GM20431 (cell line): ENCODE measurements at regions not wholly inside any gene's neighbourhood (a gene's known extent, or its start where the extent isn't known, plus 50 kb on each side); places are given as distances from the start of the nearest gene placed in this dataset.
"Not testable (repeated sequence)": the region's sequence is repeated elsewhere in the genome, so short reads cannot be mapped to it uniquely, and the experiment has no call there.

Experiments
- in situ Hi-C: fragments of 300-500 bp; cut with MseI, MboI; formaldehyde crosslinking; loops from one replicate; pipeline ENCODE4 v1.15.0; 2020; ENCODE audit warnings: low sequenced_read_pairs; ENCODE audit not compliant: unreplicated experiment

DNA sequence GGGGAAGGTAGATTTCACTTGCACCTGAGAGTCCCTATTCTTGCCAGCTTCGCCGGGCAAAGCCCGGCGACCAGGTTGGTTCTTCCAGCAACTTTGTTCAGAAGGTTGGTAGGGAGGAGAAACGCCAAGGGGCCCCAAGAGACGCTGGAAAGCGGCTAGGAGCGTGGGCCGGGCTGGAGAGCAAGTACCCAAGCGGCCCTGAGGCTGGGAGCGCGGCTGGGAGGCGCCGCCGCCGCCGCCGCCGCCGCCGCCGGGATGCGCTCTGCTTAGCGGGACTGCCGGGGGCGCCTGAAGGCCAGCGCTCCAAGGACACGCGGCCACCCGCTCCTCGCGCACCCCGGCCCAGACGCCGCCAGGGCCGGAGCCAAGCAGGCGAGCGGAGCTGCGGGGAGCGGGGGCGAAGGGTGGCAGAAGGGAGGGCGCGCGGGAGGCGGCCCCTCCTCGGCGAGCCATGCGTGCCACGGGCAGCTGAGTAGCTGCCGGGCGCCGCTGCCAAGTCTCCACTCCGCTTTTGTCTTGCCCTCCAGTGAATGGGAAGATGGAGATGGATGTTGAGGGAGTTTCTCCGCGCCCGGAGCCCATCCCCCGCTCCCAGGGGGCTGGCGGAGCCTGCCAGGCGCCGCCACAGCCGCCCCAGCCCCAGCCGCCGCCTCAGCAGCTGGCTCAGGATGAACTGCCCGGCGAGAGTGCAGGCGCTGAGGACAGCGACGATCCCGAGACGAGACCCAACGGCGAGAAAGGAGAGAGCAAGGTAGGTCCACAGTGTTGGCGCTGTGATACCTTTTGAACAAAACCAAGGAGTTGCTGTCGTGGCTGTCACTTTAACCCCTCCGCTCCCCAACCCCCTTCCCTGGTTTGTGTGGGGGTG lies 227.4 kb upstream of the AZI2 start:
- in situ Hi-C loops, result no loop called here

DNA sequence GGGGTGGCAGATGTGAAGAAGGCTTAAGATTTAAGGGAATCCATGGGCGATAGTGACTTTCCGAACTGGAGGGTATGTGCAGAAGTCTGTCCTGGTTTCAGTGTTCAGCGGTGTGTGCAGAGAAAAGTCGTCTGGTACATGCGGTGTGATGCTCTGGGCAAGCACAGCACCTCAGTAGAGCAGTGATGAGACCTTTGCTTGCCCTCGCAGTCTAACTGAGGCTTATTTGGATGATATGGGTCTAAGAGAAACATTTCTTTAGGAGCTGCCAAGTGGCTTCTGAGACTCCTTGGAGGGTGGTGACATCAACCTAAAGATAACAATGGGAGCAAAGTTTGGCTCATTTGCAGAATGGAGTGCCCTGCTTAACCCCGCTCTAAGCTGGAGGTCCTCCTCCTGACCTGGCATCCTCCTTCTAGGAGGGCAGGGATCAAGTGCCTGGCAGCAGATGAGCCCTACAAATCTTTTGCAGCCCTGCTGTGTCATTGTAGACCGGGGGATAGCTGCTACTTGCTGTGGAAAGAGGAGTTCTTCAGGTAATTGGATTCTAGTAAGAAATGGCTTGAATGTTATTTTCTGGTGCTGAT lies 228.1 kb upstream of the AZI2 start:
- in situ Hi-C loops, result no loop called here

DNA sequence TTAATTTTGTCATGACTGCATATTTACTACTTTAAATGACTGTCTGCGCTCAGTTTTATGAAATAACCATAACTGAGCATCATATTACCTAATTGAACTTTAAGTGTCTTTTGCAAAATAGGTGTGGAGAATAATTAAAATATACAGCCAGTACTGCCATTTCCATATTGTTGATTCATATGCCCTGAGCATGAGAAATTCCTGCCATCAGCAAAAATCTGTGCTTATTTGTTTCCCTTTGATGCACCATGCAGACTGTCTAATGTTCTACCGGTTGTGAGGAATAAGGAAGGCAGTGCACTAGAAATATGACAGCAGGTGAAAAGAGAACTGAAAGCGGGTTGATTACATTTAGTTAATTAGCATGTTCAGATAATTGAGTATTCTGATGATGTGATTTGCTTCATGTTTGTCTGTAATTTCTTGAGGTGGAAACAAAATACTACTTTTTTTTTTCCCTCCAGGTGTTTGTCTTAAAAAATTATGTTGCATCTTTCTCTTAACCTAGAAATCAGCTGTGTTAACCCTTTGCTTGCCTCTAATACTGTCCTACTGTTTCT lies 229.4 kb upstream of the AZI2 start:
- in situ Hi-C loops, result no loop called here

DNA sequence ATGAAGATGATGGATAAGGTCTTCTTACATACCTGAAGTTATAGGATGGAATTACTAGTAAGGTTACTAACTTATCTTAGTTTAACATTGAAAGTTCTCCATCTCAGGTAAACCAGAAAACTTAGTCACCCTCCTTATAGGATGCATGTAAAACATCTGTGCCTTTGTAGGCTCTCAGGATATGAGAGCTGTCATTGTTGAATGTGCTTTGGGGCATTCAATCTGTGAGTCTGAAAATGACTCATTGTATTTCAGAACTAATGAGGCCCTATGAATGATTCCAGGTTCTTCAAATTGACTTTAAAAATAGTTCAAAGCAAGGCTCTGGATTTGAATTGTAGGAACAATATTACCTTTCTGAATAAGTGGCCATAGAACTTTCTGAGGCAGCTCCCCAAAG lies 237.7 kb upstream of the AZI2 start:
- in situ Hi-C loops, result no loop called here

DNA sequence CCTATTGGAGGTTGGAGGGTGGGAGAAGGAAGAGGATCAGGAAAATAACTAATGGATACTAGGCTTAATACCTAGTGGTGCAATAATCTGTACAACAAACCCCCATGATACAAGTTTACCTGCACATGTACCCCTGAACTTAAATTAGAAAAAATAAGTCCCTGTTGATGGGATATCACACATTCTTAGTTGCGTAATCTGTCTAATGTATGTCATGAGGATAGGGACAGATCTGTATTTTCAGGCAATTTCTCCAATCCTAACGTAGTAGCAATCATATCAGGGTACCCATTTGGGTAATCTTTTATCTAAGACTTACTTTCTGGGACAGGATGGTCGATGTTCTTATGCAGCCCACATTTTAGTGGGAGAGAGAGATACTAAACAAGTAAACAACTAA lies 239.1 kb upstream of the AZI2 start:
- in situ Hi-C loops, result no loop called here

DNA sequence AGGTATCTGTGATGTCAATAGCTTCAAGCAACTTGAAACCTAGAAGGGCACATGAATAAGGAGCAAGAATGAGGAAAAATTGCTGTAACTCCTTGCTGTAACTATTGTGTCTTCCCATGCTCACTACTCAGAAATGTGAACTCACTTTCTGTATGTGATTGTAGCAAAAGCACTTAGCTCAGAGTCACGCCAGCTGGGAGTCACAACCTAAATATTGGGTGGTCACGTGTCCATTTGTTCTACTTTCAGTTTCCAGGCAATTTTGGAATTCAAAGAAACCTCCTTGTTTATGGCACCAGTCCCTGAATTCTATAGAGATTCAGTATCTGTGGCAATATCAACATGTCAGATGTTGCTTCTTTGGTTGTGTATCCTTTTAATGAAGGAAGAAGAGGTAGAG lies 241.6 kb upstream of the AZI2 start:
- in situ Hi-C loops, result no loop called here

DNA sequence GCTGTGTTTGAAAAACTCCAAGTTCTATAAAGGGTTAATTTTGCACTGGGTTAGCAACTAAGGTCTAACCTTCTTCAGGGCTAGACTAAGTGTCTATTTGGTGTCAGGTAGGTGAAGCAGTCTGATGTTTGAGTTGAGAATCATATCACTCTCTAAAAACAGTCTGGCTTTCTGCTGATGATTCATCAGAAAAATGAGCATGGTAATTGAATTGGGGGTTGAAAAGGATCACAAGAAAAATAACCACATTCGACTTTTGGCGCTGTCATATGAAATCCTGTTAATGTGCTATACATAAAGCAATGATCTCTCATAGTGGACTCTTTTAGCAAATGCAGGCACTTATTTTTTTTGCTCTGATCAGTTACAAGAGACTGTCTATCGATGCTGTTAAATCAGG lies 242.2 kb upstream of the AZI2 start:
- in situ Hi-C loops, result no loop called here

DNA sequence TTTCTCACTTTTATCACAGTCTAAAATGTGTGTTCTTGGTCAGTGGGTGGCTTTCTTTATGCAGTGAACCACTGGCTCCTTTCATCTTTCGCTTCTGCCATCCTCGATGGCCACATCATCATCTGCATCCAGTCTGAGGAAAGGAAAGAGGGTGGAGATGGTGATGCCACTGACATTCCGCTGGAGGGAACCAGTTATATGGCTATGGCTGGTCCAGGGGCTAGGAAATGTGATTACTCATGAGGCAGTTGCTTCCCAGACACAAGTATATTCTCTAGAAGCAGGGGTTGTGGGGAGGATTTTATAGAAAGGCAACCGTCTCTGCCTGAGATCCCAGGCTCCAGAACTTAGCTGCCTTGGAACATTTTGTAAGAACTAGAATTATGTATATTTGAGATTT lies 246.7 kb upstream of the AZI2 start:
- in situ Hi-C loops, result no loop called here

DNA sequence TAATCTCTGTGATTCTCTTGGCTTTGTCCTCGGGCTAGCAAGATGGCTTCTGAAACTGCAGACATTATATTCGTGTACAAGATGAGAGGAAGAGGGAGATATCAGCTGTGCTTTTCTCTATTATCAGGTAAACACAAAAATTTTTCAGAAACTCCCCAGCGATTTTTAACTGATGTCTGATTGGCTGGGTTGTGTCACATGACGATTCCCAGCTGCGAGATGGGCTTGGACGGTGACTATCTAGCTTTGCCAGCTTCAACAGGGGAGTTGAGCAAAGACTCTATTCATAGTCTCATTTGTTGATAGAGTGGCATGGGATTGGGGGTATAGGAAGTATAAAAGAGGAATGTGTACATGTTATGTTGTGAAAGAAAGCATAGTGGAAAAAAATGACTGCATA lies 248.8 kb upstream of the AZI2 start:
- in situ Hi-C loops, result no loop called here

DNA sequence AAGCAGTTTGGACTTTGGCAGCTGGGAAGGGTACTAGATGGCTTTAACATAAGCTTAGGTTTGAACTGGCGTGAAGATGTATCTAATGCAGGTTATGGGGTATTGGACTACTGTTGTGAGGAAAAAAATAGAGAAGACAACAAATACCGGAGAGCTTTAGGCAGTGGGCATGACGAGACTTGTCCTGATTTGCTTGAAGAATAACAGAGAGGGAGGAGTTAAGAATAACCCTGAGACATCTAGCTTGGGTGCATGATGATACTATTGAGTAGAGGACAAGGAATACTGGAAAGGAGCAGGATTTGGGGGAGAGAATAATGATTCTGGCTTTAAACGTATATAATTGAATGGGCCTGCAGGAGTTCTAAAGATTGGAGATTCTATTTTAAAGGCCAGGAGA lies 249.5 kb upstream of the AZI2 start:
- in situ Hi-C loops, result no loop called here

DNA sequence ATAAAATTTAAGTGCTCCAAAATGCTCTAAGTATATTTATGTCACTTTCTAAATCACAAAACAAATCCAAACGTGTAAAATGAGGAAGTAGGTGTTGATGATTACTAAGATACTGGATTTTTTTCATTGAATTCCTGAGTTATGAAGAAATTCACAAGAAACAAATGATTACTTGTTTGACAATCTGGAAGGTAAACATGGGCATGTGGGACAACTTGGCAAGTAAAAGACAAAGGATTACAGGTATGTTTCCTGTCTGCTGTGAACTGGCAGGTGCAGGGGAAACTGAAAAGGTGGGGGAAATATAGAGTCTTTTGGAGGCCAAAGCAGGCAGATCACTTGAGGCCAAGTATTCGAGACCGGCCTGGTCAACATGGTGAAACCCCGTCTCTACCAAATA lies 252.7 kb upstream of the AZI2 start:
- in situ Hi-C loops, result loop anchor here (25.0 kb wide), 1 partner anchor 111 kb away; no protein-coding TSS in a partner anchor

DNA sequence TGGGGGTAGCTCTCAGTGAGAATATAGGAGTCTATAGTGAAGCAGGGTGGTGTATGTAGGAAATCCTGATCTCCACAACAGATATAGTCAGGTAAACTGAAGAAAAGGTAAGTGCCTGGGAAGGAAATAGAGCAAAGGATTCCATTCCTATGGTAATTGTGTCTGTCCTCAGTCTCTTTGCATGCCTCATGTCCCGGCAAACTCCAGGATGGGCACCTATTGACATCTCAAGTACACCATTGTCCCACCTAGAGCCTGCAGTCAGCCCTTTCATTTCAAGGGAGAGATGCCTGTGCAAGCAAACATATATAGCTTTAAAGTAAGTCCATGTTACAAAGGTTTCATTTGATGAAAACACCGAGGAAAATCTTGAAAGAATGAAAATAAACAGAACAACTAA lies 257.7 kb upstream of the AZI2 start:
- in situ Hi-C loops, result loop anchor here (25.0 kb wide), 1 partner anchor 106 kb away; no protein-coding TSS in a partner anchor

DNA sequence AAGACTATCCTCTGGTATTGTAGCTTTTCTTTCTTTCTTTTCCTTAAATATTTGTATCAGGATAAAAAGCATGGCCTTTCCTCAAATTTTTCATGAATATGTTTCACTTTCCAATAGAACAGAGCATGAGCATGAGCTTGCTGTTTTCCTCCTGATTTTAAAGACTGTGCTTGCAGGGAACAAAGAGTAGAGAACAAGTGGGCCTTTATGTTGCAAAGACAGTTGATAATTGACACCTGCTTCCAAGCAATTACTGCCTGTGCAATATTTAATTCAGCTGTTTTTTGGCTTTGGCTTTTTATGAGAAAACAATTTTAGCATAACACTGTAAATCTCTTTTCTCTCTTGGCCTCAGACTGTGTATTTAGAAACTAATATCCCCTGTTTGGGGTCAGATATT lies 263.6 kb upstream of the AZI2 start:
- in situ Hi-C loops, result loop anchor here (25.0 kb wide), 1 partner anchor 100 kb away; no protein-coding TSS in a partner anchor

DNA sequence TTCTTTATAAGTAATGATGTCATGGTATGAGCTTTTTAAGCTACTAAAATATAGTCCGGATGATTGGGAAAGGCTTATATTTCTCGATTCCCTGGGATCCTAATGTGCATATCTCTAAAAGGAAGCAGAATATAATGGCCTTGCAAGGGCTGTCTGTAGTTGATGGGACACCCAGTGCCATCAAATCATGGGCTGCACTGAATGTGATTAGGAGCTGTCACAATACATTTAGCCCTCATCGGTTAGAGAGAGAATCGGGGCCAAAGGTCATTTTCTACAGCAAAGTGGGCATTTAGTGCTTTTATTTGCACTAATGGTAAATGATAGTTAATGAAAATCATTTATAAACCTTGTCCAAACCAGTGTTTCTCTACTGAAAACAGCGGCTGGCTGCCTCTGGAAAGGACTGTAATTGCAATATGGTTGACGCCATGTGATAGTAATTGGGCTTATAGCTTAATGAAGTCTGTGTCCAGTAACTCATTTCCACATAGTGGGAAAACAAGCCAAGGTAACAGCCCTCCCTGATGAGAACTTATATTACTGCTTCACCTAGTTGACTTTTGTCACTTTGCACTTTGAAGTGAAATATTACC lies 265.0 kb upstream of the AZI2 start:
- in situ Hi-C loops, result loop anchor here (25.0 kb wide), 1 partner anchor 99 kb away; no protein-coding TSS in a partner anchor

DNA sequence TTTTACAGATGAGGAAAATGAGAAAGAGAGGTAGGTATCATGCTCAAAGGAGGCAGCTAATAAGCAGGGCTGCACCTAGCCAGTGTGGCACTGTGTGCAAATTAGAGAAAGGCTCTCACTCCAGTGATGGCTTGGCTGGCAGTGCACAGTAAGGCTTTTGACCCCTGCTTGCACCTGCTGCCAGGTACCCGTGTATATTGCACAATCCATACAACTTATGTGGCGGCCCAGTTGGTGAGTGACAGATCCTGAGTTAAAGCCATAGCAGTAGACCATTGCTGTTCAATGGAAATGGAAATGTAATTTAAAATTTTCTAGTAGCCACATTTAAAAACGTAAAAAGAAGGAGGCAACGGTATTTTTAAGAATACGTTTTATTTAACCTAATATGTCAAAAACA lies 266.4 kb upstream of the AZI2 start:
- in situ Hi-C loops, result loop anchor here (25.0 kb wide), 1 partner anchor 97 kb away; no protein-coding TSS in a partner anchor

DNA sequence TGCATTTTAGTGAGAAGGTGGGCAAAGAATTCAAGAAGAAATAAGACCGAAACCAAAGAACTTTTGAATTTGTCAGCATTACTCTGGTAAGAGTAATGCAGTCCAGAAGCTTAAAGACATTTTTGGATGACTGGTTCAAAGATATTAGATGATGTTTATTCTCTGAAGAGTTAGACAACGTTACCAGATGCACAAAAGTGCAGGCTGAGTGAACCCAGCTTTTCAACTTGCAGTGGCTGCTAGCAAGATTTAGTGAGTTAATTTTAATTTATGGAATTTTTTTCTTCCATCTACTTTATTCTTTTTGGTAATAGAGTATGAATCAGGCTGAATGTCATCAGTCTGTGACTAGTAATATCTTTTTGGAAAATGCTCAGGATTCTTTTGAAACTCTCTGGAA lies 267.3 kb upstream of the AZI2 start:
- in situ Hi-C loops, result loop anchor here (25.0 kb wide), 1 partner anchor 96 kb away; no protein-coding TSS in a partner anchor

DNA sequence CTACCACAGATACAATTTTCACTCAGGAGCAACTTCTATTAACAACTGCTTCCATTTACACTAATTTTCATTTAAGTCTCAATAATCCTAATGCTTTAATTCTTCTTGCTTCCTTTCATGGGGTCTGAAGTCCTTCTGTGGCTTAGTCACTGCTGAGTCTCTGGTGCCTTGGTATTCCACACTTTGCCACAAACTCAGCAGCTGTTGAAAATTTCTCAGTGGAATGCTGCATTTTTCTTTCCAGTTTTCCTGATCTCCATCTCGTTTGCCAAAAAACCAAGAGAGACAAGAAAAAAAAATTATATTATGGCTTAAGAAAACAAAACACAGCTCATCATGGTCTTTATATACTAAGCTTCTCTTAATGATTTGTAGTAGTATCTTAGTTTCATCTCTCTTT lies 269.2 kb upstream of the AZI2 start:
- in situ Hi-C loops, result loop anchor here (25.0 kb wide), 1 partner anchor 94 kb away; no protein-coding TSS in a partner anchor

DNA sequence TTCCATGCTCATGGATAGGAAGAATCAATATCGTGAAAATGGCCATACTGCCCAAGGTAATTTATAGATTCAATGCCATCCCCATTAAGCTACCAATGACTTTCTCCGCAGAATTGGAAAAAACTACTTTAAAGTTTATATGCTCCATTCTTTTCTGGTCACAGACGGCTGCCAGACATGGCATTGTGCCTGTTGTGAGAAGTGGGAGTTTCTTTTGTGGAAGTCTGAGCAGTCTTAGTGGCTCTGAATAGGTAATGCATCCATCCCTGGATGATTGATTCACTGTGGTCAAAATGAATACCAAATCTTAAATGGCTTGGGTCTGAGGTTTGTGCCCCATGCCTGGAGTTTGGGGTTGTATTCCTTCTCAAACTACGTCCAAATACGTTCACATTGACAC lies 274.5 kb upstream of the AZI2 start:
- in situ Hi-C loops, result loop anchor here (25.0 kb wide), 1 partner anchor 89 kb away; no protein-coding TSS in a partner anchor

DNA sequence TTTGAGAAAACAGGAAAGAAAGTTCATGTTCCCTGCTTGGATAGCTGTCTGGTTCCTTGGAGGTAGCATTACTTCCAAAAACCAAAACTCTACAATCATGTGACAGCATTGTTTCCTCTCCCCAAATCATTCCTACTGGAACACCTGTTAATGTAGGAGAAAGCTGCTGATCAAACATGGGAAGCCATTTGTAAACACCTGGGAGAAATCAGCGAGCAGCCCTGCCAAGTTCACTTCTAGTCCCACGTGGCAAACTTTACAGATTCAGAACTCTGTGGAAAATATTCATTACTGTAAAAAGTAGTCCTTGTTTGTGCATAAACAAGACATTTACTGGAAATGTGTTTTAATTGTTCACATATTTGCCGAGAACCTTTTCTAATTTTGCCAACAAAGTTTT lies 275.5 kb upstream of the AZI2 start:
- in situ Hi-C loops, result loop anchor here (25.0 kb wide), 1 partner anchor 88 kb away; no protein-coding TSS in a partner anchor

DNA sequence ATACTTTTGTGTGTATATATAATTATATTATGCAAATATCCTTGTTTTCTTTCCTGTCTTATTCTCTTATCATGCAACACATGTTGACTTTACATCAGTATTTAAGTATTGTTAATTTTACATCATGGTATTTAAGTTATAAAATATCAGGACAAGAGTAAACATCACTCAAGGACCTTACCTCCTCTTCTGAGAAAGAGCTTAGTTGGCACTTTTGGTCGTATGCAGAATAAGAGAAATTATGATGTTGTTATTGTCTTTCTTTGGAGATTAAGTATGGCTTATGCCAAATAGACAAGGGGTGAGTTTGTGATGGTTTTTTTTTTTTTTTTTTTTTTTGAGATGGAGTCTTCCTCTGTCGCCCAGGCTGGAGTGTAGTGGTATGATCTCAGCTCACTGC lies 279.2 kb upstream of the AZI2 start:
- in situ Hi-C loops, result not testable (repeated sequence)

DNA sequence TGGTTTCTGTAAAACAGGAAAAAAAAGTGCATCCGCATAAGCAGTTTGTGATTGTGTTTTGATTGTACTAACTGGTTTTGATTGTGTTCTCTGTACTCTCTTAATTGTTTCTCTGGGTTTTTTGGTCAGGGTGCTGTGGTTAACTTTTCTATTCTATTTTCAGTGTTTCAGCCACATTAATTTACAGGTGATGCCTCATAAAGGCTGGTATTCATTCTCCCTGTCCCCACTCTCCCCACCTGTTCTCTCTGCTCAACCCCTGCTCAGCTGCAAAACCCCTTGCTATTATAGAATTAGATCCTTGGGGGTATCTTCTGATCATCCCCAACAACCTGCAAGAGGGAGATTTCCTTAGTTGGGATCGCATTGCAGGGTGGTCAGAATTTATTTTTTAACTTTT lies 285.4 kb upstream of the AZI2 start:
- in situ Hi-C loops, result no loop called here
